GM21423 (cell line): ENCODE measurements at regions not wholly inside any gene's neighbourhood (a gene's known extent, or its start where the extent isn't known, plus 50 kb on each side); places are given as distances from the start of the nearest gene placed in this dataset.

ENCODE experiments used
- ATAC-seq: cut with Tn5 transposase; IDR thresholded peaks from one replicate; pipeline ENCODE4 v1.9.1; 2021; ENCODE audit warnings: mild to moderate bottlenecking, moderate library complexity; ENCODE audit not compliant: unreplicated experiment

- no peak for ATAC-seq
Measured at GRCh38 chr6:134719911-134720310, 230.0 kb downstream of the ALDH8A1 start.

DNA sequence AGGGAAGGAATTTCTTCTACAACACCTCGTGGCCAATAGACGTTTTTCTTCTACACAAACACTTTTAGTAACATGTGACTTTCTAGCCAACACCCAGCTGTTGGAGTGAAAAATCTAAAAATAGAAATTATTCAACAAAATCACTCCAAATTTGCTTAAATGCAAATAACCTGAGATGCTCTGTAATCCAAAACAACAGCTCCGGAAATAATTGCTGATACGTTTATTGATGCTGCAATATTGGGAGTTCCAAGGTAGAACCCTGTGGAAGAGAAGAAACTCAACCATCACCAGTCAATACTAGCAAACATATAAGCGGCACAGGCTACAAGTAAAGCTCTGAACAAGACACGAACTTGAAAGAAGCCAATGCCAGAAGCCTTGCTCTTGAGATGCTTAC lies 230.6 kb downstream of the ALDH8A1 start:
- ATAC-seq = no peak

DNA sequence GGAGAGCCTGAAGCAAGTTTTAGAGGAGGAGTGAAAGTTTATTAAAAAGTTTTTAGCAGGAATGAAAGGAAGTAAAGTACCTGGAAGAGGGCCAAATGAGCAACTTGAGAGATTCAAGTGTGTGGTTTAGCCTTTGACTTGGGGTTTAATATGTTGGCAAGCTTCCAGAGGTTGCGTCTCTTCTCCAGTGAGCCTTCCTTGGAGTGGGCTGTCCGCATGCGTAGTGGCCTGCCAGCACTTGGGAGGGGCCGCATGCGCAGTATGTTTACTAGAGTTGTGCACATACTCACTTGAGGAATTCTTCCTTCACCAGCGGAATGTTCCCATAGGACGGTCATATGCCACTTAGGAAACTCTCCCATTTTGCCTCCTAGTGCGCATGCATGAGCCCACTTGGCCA lies 235.2 kb downstream of the ALDH8A1 start:
- no peak for ATAC-seq

DNA sequence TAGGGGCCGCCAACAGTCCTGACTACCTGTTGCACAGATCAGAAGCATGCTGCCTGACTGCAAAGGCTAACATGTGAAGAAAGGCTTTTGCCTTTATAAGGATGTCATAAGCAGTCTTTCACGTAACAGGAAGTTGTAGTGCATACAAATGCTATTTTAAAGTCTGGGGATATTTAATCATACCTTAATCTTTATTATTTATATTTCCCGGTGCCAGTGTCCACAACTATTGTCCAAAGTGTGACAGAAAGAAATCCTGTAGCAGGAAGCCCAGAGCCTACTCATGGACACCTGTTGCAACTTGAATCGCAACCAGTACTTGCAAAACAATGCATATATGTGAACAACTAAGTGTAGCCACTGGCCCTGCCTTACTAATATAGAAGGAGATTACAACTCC lies 235.8 kb downstream of the ALDH8A1 start:
- ATAC-seq = no peak

- ATAC-seq = no peak
Measured at GRCh38 chr6:134712311-134712710, 237.6 kb downstream of the ALDH8A1 start.

GRCh38 chr6:134708079-134708478 lies 241.8 kb downstream of the ALDH8A1 start:
- no peak for ATAC-seq

GRCh38 chr6:134707342-134708031 lies 242.4 kb downstream of the ALDH8A1 start:
- ATAC-seq = no peak

DNA sequence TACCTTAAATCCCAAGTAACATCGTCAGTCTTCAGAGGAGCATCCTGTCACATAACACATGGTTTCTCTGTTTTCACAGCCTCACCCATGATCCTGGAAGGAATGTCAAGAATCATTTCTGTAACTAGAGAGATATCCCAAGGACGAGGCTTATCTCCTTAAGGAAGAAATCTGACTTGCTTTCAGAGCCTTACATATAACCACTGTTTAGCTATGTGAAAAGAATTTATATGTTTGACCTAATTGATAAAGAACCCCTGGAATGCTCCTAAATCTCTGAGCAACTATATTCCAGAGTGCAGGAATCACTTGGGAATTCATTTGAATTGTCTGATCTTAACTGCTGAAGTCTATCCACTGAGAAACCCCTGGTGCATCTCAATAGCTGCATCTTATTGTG lies 243.1 kb downstream of the ALDH8A1 start:
- no peak for ATAC-seq

DNA sequence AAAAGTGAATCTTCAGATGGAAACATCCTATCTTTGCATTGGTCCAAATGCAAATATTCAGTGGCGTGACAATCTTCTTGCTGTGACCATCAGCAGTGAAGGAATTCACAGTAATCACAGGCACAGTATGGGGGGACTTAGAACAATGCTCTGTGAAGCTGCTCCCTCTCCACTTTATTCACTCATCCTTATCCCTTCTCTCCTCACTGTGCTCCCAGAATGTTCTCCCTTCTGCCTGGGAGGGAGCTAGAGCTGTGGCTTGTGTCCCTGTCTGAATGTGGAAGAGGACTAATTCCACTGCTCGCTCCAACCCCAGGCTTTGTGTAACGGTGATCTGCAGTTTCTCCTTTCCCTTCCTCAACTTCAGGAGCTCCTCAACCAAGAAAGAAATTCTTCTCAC lies 243.7 kb downstream of the ALDH8A1 start:
- ATAC-seq = no peak

DNA sequence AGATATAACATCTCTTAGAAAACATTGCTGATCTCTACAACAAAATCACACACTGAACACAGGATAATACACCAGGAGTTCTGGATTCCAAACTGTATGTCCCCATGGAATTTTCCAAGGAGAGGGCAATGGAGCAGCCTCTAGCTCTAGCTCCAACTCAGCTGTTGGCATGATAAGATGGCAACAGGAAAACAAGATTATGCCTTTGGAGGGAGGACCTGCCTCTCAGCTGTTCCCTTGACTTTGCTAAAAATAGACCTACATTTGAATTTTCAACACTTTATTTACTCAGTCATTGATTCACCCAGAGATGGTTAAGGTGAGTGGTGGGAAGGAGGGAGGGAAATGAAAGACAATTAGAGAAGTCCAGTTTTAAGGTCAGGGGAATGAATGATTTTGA lies 246.7 kb downstream of the ALDH8A1 start:
- ATAC-seq = no peak

GRCh38 chr6:134702279-134702678 lies 247.6 kb downstream of the ALDH8A1 start:
- ATAC-seq = no peak

DNA sequence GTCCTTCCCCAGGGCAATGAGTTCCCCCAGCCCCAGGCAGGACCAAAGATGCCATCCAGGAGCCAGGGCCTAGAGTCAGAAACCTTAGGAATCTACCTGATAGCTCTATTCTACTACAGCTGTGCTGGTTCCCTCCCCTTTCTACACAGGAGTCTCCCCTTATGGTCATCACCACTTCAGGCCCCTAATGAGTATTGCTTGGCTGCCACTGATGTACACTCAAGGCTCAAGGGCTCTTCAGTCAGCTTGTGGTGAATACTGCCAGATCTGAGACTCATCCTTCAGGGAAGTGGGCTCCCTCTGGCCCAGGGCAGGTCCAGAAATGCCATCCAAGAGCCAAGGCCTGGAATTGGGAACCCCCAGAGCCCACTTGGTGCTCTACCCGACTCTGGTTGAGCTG lies 248.6 kb downstream of the ALDH8A1 start:
- ATAC-seq = no peak

- ATAC-seq = no peak
Measured at GRCh38 chr6:134698228-134698627, 251.7 kb downstream of the ALDH8A1 start.

- ATAC-seq = no peak
Measured at GRCh38 chr6:134692008-134692407, 257.9 kb downstream of the ALDH8A1 start.

DNA sequence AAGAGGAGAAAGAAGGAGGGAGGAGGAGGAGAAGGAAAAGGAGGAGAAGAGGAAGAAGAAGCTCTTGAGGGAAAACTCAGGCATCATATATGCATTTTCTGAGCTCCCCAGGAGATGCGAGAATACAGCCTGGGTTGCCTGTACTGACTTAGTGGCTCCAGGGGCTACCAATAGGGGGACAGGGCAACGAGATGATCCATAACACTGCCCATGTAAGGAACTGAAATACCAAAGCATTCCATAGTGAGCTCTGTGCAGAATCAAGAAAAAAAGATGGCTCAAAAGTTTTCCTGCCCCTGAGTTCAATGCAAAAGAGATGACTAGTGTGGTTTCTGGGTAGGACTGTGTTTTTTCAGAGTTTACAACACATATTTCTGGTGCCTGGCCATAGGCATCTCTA lies 258.7 kb downstream of the ALDH8A1 start:
- no peak for ATAC-seq

- ATAC-seq = no peak
Measured at GRCh38 chr6:134690048-134690447, 259.9 kb downstream of the ALDH8A1 start.

DNA sequence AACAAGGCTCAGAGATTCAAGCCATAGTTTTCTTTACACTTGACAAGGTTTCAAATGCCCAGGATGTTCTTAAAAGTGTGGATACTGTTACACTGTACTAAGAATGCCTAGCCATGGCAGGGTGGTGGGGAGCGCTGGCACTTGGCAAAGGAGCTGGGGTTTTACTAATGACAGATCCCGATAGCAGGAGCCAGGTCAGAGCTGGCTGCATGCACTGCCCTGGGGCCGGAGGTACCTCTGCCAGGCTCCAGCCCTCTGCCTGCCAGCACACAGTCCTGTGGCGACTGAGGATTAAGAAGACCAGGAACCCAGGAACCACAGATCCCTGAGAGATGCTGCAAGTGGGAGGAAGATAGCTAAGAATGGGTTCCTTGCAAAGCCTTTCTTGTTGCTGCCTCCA lies 260.3 kb downstream of the ALDH8A1 start:
- ATAC-seq = no peak

DNA sequence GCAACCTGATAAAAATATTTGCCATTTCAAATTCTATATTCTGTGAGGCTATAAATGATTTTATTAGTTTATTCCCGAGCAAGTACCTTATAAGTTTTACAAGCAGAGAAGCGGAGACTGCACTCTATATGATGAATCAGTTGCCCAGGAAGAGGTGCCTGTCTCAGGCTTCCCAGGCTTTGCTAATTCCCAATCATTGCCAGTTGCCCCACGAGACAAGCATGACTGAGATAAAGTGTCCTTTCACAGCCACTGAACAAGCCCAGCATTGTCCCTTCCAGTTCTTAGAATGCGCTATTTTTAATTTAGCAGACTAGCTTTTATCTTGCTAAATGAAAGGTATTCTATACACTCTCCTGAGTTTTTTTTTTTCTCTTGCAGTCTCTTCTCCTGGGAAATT lies 260.7 kb downstream of the ALDH8A1 start:
- ATAC-seq = no peak

DNA sequence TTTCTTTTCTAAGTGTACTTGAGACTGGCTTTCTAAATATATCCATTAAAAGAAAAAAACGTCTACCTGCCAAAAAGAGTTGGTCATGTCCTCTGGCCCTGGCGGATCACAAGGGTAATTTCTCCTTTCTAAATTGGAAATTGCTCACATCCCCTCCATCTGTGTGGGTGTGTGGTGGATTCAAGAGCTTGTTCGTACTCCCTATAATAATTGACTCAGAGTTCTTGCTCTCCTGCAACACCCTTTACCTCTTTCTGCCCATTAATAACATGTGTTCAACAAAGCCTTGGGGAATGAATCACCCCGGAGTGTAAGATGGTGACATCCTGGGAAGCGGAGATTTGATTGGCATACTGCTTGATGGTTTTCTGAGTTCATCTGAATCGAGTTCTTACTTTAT lies 263.8 kb downstream of the ALDH8A1 start:
- ATAC-seq = no peak

GRCh38 chr6:134684423-134684795 lies 265.5 kb downstream of the ALDH8A1 start:
- no peak for ATAC-seq

DNA sequence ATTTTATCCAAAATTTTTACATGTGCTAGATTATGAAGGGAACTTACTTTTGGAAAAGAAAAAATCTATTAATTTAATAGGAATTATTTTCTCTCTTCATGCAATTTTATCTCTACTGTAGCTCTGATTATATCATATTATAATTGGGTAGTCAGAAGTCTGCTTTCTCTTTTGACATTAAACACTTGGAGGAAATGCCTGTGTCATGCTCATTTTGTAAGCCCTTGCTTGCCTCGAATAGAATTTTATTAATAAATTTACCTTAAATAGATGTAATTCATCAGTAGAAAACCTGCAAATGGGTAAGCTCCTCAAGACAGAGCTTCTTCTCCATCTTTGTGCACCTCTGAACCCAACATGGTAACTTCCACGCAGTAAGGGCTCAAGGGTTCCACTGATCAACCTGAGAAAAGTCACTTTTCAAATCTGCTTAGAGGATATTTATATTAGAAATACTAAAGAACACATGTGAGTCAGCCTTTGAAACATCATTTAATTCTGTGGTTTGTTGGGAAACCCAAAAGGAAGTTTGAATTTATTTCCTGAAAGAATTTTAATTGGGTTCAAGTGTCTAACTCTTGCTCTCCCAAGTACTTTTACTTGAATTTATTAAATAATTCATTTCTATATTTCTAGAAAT lies 266.0 kb downstream of the ALDH8A1 start:
- no peak for ATAC-seq

- ATAC-seq = no peak
Measured at GRCh38 chr6:134680433-134680832, 269.5 kb downstream of the ALDH8A1 start.

- ATAC-seq = no peak
Measured at GRCh38 chr6:134680021-134680420, 269.9 kb downstream of the ALDH8A1 start.
